H1 (cell line): ENCODE measurements at regions not wholly inside any gene's neighbourhood (a gene's known extent, or its start where the extent isn't known, plus 50 kb on each side); places are given as distances from the start of the nearest gene placed in this dataset.

Experiments
- CTCF ChIA-PET: fragments of 300-600 bp; sonication (Branson Sonifier 250); formaldehyde crosslinking; loops from one replicate; lab custom pipeline; 2021; ENCODE audit not compliant: partially characterized antibody; lab: Charles Lee
- POLR2A ChIA-PET: fragments of 300-600 bp; sonication (Branson Sonifier 250); formaldehyde crosslinking; loops from one replicate; lab custom pipeline; 2021; ENCODE audit warnings: inconsistent platforms; ENCODE audit not compliant: partially characterized antibody; lab: Charles Lee
- DNase-seq, 2 experiments: peaks; one replicate each; pipeline versions ENCODE4 v3.0.0 to v3.0.0-alpha.2; 2010 to 2022; ENCODE audit warnings: low spot score in 2 of 2, low read depth in 1 of 2, mixed read lengths in 1 of 2
- FAIRE-seq: peaks from 2 replicates; lab custom pipeline; 2011; peaks lifted over from hg19 to GRCh38; lab: Jason Lieb, UNC
- H2AFZ ChIP-seq: 2 replicates; pipeline ENCODE4 v1.8.1; 2012; ENCODE audit warnings: low read length, inconsistent platforms
- H2AK5ac ChIP-seq: 2 replicates; pipeline ENCODE4 v1.6.1; 2013; ENCODE audit warnings: low read depth, low read length
- H2BK120ac ChIP-seq: replicated peaks from 2 replicates; pipeline ENCODE3; 2013; ENCODE audit warnings: low read depth, low read length, inconsistent platforms
- H2BK12ac ChIP-seq: 2 replicates; pipeline ENCODE4 v1.6.1; 2013; ENCODE audit warnings: low read depth, low read length
- H2BK15ac ChIP-seq: 2 replicates; pipeline ENCODE4 v1.6.1; 2013; ENCODE audit warnings: low read length
- H2BK20ac ChIP-seq: 2 replicates; pipeline ENCODE4 v1.6.1; 2013; ENCODE audit warnings: low read length
- H2BK5ac ChIP-seq: 2 replicates; pipeline ENCODE4 v1.6.1; 2013; ENCODE audit warnings: low read depth, low read length
- H3K14ac ChIP-seq: 2 replicates; pipeline ENCODE4 v1.6.1; 2013; ENCODE audit warnings: inconsistent platforms; ENCODE audit not compliant: insufficient read length
- H3K18ac ChIP-seq: 2 replicates; pipeline ENCODE4 v1.6.1; 2013; ENCODE audit warnings: low read length; ENCODE audit errors: extremely low read depth
- H3K23ac ChIP-seq: 2 replicates; pipeline ENCODE4 v1.6.1; 2013; ENCODE audit warnings: inconsistent platforms; ENCODE audit not compliant: insufficient read length
- H3K23me2 ChIP-seq: 2 replicates; pipeline ENCODE4 v1.6.1; 2013; ENCODE audit warnings: low read depth, low read length
- H3K27ac ChIP-seq: 2 replicates; pipeline ENCODE4 v1.6.1; 2011; ENCODE audit warnings: low read depth, low read length, inconsistent platforms
- H3K27me3 ChIP-seq, 4 experiments: replicated peaks in 1 of 4; 1 replicate in 1 of 4; 2 replicates in 3 of 4; pipeline versions ENCODE4 v1.6.1 to v1.8.1; 2011 to 2013; ENCODE audit warnings: low read length in 3 of 4, mild to moderate bottlenecking in 3 of 4, inconsistent platforms in 2 of 4, mixed read lengths in 2 of 4, moderate library complexity in 1 of 4; ENCODE audit not compliant: control insufficient read depth in 3 of 4, insufficient read depth in 3 of 4; ENCODE audit errors: extremely low read depth in 1 of 4
- H3K36me3 ChIP-seq, 4 experiments: 2 replicates each; pipeline versions ENCODE4 v1.6.1 to v1.8.1; 2011 to 2013; ENCODE audit warnings: mild to moderate bottlenecking in 4 of 4, low read length in 3 of 4, moderate library complexity in 2 of 4, control low read depth in 1 of 4, inconsistent platforms in 1 of 4; ENCODE audit not compliant: insufficient read depth in 4 of 4, control insufficient read depth in 2 of 4
- H3K4ac ChIP-seq: replicated peaks from 2 replicates; pipeline ENCODE3; 2013; ENCODE audit warnings: low read length, low read depth, mixed read lengths, inconsistent platforms; ENCODE audit not compliant: insufficient read length
- H3K4me1 ChIP-seq, 4 experiments: replicated peaks in 1 of 4; 1 replicate in 1 of 4; 2 replicates in 3 of 4; pipeline versions ENCODE4 v1.6.1 to v1.8.1; 2011 to 2013; ENCODE audit warnings: low read length in 3 of 4, inconsistent platforms in 2 of 4, mixed read lengths in 1 of 4; ENCODE audit not compliant: insufficient read depth in 4 of 4, control insufficient read depth in 3 of 4
- H3K4me2 ChIP-seq, 2 experiments: 2 replicates each; pipeline versions ENCODE4 v1.6.1 to v1.8.1; 2011 to 2013; ENCODE audit warnings: low read depth in 2 of 2, low read length in 2 of 2, control low read depth in 1 of 2, inconsistent platforms in 1 of 2, mild to moderate bottlenecking in 1 of 2; ENCODE audit not compliant: insufficient read depth in 1 of 2
- H3K4me3 ChIP-seq, 4 experiments: fragments of 200-600, 300-600 bp in 1 of 4; sonication (generic), shearing (Covaris generic), sonication (Bioruptor Twin) in 1 of 4; 2 replicates each; pipeline versions ENCODE4 v1.5.1 to v1.8.1; 2011 to 2016; ENCODE audit warnings: low read length in 4 of 4, low read depth in 3 of 4, control low read depth in 2 of 4, inconsistent platforms in 2 of 4, mild to moderate bottlenecking in 2 of 4, mixed read lengths in 1 of 4, moderate library complexity in 1 of 4; ENCODE audit not compliant: insufficient read depth in 2 of 4; ENCODE audit errors: extremely low read depth in 1 of 4
- H3K56ac ChIP-seq: replicated peaks from 2 replicates; pipeline ENCODE3; 2013; ENCODE audit warnings: low read depth, mild to moderate bottlenecking, mixed read lengths, low read length, inconsistent platforms; ENCODE audit not compliant: insufficient read length
- H3K79me1 ChIP-seq: 2 replicates; pipeline ENCODE4 v1.6.1; 2013; ENCODE audit warnings: low read depth, low read length, control low read depth
- H3K79me2 ChIP-seq, 2 experiments: 2 replicates each; pipeline versions ENCODE4 v1.6.1 to v1.8.1; 2012 to 2013; ENCODE audit warnings: low read length in 2 of 2, mild to moderate bottlenecking in 2 of 2, inconsistent platforms in 1 of 2; ENCODE audit not compliant: insufficient read depth in 2 of 2, control insufficient read depth in 1 of 2
- H3K9ac ChIP-seq, 4 experiments: replicated peaks in 1 of 4; 1 replicate in 1 of 4; 2 replicates in 3 of 4; pipeline versions ENCODE4 v1.6.1 to v1.8.1; 2011 to 2013; ENCODE audit warnings: low read depth in 3 of 4, low read length in 3 of 4, control low read depth in 2 of 4, mild to moderate bottlenecking in 2 of 4, moderate library complexity in 2 of 4, inconsistent platforms in 1 of 4; ENCODE audit errors: extremely low read depth in 1 of 4
- H3K9me3 ChIP-seq, 2 experiments: 2 replicates each; pipeline versions ENCODE4 v1.6.1 to v1.8.1; 2012 to 2013; ENCODE audit warnings: mild to moderate bottlenecking in 2 of 2, moderate library complexity in 2 of 2, control low read depth in 1 of 2, inconsistent platforms in 1 of 2, low read depth in 1 of 2, low read length in 1 of 2, mixed read lengths in 1 of 2; ENCODE audit not compliant: insufficient read depth in 2 of 2
- H4K20me1 ChIP-seq, 2 experiments: replicated peaks in 1 of 2; 2 replicates each; pipeline versions ENCODE3 to v1.8.1; 2011 to 2013; ENCODE audit warnings: inconsistent platforms in 2 of 2, low read length in 2 of 2, mild to moderate bottlenecking in 1 of 2; ENCODE audit not compliant: insufficient read depth in 2 of 2, control insufficient read depth in 1 of 2
- H4K5ac ChIP-seq: 2 replicates; pipeline ENCODE4 v1.6.1; 2013; ENCODE audit warnings: low read length, low read depth, mixed read lengths, inconsistent platforms; ENCODE audit not compliant: insufficient read length
- H4K8ac ChIP-seq: 2 replicates; pipeline ENCODE4 v1.8.0; 2013; ENCODE audit warnings: mild to moderate bottlenecking, moderate library complexity, low read length, inconsistent platforms; ENCODE audit not compliant: insufficient read depth; ENCODE audit errors: extremely low read depth
- H4K91ac ChIP-seq: replicated peaks from 2 replicates; pipeline ENCODE3; 2013; ENCODE audit warnings: low read length, mixed read lengths, inconsistent platforms; ENCODE audit not compliant: insufficient read length
- CTCF ChIP-seq, 3 experiments: IDR thresholded peaks; 1 replicate in 2 of 3; 2 replicates in 1 of 3; pipeline versions ENCODE4 v1.5.1 to v1.6.1; 2011; ENCODE audit warnings: low read length in 3 of 3, mild to moderate bottlenecking in 3 of 3, inconsistent platforms in 2 of 3, low read depth in 1 of 3, moderate library complexity in 1 of 3; ENCODE audit not compliant: insufficient read depth in 1 of 3; ENCODE audit errors: control extremely low read depth in 1 of 3
- GABPA ChIP-seq: IDR thresholded peaks from 2 replicates; pipeline ENCODE4 v1.6.1; 2011; ENCODE audit warnings: mild to moderate bottlenecking, low read length, moderate library complexity, borderline replicate concordance; ENCODE audit not compliant: insufficient read depth
- POLR2A ChIP-seq, 2 experiments: IDR thresholded peaks; 1 replicate in 1 of 2; 2 replicates in 1 of 2; pipeline ENCODE4 v1.6.1; 2011; ENCODE audit warnings: low read depth in 2 of 2, low read length in 2 of 2, mild to moderate bottlenecking in 2 of 2; ENCODE audit errors: control extremely low read depth in 1 of 2
- SP1 ChIP-seq: IDR thresholded peaks from 2 replicates; pipeline ENCODE4 v1.6.1; 2011; ENCODE audit warnings: low read depth, low read length
- TBP ChIP-seq: IDR thresholded peaks from 2 replicates; pipeline ENCODE4 v1.6.1; 2011; ENCODE audit warnings: low read depth, low read length, improper control_type of control experiment
- TEAD4 ChIP-seq: IDR thresholded peaks from 2 replicates; pipeline ENCODE4 v1.6.1; 2012; ENCODE audit warnings: low read depth, low read length, inconsistent platforms, mixed read lengths
- YY1 ChIP-seq: IDR thresholded peaks from 2 replicates; pipeline ENCODE4 v1.6.1; 2011; ENCODE audit warnings: low read depth, mild to moderate bottlenecking, low read length
- WGBS, 2 experiments: shearing (Covaris generic) in 1 of 2; methylation state at CpG; one replicate each; pipeline versions ENCODE4 v1.1.6 to v1.1.7; 2013 to 2015; ENCODE audit warnings: low lambda C conversion rate in 2 of 2, mixed read lengths in 2 of 2, inconsistent platforms in 1 of 2, low coverage in 1 of 2, missing lambda C conversion rate in 1 of 2; ENCODE audit not compliant: insufficient replicate concordance in 2 of 2, insufficient coverage in 1 of 2, insufficient read length in 1 of 2; ENCODE audit errors: extremely low coverage in 1 of 2, missing lambda C conversion rate in 1 of 2; 5-methylcytosine and 5-hydroxymethylcytosine counted together

DNA sequence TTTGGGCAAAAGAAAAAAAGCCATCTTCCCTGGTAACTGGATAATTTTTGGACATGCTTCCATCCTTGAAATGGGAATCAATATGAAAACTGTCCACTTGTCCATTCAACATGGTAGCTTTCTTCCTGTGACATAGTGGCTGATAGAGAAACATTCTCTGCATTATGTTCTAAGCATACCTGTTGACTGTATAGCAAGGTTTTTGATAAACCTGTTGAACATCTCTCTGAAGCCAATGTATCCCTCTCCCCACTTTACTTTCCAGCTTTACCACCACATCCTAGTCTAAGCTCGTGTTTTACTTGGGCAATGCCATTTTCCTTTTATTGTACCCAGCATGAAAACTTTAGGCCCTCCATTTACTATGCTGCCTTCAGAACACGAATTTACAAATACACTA lies 630.1 kb downstream of the TOX3 start:
- Histone ChIP-seq H3K14ac (no peak overlapping the region), H2AFZ (no peak overlapping the region), H2AK5ac (no peak overlapping the region), H4K20me1 (no peaks in the 10 kb centered on the region), H3K4me3 (no peak overlapping the region), H3K4me1 (0 out of 7 replicates have a peak, but pooled peaks cover 0 to 2% (median 0%) of the 10 kb centered on the region in 4 experiments), H3K9me3 (no peaks in the 10 kb centered on the region), H3K4me2 (no peak overlapping the region), H2BK15ac (no peak overlapping the region), H3K23me2 (no peaks in the 10 kb centered on the region), H3K36me3 (no peaks in the 10 kb centered on the region), H3K4ac (no peak overlapping the region), H4K5ac (no peak overlapping the region), H2BK20ac (no peak overlapping the region), H2BK120ac (no peak overlapping the region), H3K56ac (no peak overlapping the region), H3K27ac (no peak overlapping the region), H3K79me2 (no peaks in the 10 kb centered on the region), H3K18ac (no peak overlapping the region), H4K91ac (no peak overlapping the region), H2BK12ac (no peak overlapping the region), H4K8ac (no peak overlapping the region), H2BK5ac (no peak overlapping the region), H3K79me1 (no peaks in the 10 kb centered on the region), H3K27me3 (no peaks in the 10 kb centered on the region), H3K23ac (no peak overlapping the region), H3K9ac (no peak overlapping the region)
- ChIA-PET POLR2A (no interaction called here), CTCF (interaction anchor here (0.8 to 1.6 kb wide), 2 partner anchors 54 to 98 kb away, joined by 3 to 4 read pairs; no protein-coding TSS in a partner anchor)
- TF ChIP-seq CTCF (IDR thresholded peaks at IDR 0.05; ENCODE audit: control extremely low read depth in 1 of 3, insufficient read depth in 1 of 3, low read depth in 1 of 3, low read length in 3 of 3) (no peak), SP1 (no peak), TEAD4 (no peak), TBP (no peak), GABPA (no peak), YY1 (no peak), POLR2A (IDR thresholded peaks at IDR 0.05; ENCODE audit: control extremely low read depth in 1 of 2, low read depth in 2 of 2, low read length in 2 of 2) (no peak)
- no peak for DNase-seq
- no peak for FAIRE-seq
- WGBS, 2 experiments: 91% methylated on average over 2 of the region's 2 CpGs; no CpG with 5 or more reads in 1 of the 2 experiments
